Progenitor cell of endocrine pancreas (in vitro differentiated cells): ENCODE measurements at regions not wholly inside any gene's neighbourhood (a gene's known extent, or its start where the extent isn't known, plus 50 kb on each side); places are given as distances from the start of the nearest gene placed in this dataset.

ENCODE experiments used
- DNase-seq: peaks from one replicate; pipeline ENCODE4 v3.0.0; 2021; ENCODE audit warnings: low spot score; ENCODE audit not compliant: unreplicated experiment
- H3K27ac Mint-ChIP-seq: 2 replicates; pipeline ENCODE4 v1.8.0; 2021; ENCODE audit warnings: mild to moderate bottlenecking, moderate library complexity, mixed read lengths
- H3K27me3 Mint-ChIP-seq: 2 replicates; pipeline ENCODE4 v1.8.0; 2021; ENCODE audit warnings: mixed read lengths
- H3K36me3 Mint-ChIP-seq: 2 replicates; pipeline ENCODE4 v1.8.0; 2022; ENCODE audit warnings: mixed read lengths; ENCODE audit not compliant: insufficient read depth
- H3K4me1 Mint-ChIP-seq: 2 replicates; pipeline ENCODE4 v1.8.0; 2021; ENCODE audit warnings: low read depth, mixed read lengths
- H3K4me3 Mint-ChIP-seq: 2 replicates; pipeline ENCODE4 v1.8.0; 2021; ENCODE audit warnings: low read depth, mild to moderate bottlenecking, moderate library complexity, mixed read lengths
- H3K9me3 Mint-ChIP-seq: 2 replicates; pipeline ENCODE4 v1.8.0; 2021; ENCODE audit warnings: low read depth, mixed read lengths
- CTCF ChIP-seq: fragments of 200-600 bp; sonication (generic); IDR thresholded peaks from one replicate; pipeline ENCODE4 v1.5.0; 2021; ENCODE audit warnings: antibody characterized with exemption, mild to moderate bottlenecking; ENCODE audit not compliant: unreplicated experiment

GRCh38 chr2:134153294-134153880, 100.5 kb upstream of the MGAT5 start:
- Mint-ChIP-seq H3K27ac (no peak overlapping the region), H3K4me3 (no peak overlapping the region), H3K4me1 (peaks cover 4% of the 10 kb centered on the region), H3K9me3 (no peaks in the 10 kb centered on the region), H3K27me3 (no peaks in the 10 kb centered on the region), H3K36me3 (peaks cover 11% of the 10 kb centered on the region)
- TF ChIP-seq CTCF = no peak
- no peak for DNase-seq

DNA sequence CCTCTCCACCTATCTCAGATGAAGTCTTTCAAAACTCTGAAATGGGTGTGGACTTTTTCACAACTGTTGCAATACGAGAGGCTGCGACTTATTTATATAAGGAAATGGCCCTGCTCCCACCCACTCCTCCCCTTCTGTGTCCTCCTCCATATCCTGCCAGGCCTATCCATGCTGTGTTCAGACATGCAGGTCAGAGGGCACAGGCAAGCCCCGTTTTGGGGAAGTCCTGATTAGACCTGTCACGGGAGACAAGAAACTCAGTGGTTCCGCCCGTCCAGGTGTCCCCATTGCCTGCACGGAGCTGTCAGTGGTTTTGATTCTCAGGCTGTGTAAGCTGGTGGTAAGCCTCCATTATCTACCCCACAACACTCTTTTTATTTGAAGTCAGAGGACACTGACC, 99.6 kb upstream of the MGAT5 start:
- Mint-ChIP-seq H3K4me3 (no peak overlapping the region), H3K4me1 (peaks cover 6% of the 10 kb centered on the region), H3K36me3 (peaks cover 11% of the 10 kb centered on the region), H3K9me3 (no peaks in the 10 kb centered on the region), H3K27me3 (no peaks in the 10 kb centered on the region), H3K27ac (no peak overlapping the region)
- no peak for TF ChIP-seq CTCF
- no peak for DNase-seq

DNA sequence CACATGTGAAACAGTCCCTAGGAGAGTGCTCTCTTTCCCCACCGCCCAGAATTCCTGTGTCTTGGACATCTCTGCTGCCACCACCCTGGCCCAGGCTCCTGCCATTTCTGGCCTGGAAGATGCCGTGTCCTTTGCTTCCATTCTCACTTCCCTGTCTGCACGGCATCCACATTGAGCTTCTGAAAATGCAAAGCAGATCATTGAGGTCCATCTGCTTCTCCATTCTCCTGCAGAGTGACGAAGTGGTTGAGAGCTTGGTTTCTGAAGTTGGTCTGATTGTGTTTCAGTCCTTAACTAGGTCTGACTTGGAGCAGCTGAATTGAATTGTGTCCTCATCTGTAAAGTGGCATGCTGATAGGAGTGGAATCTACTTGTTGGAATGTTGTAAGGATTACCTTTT, 98.7 kb upstream of the MGAT5 start:
- Mint-ChIP-seq H3K9me3 (no peaks in the 10 kb centered on the region), H3K27me3 (no peaks in the 10 kb centered on the region), H3K27ac (no peak overlapping the region), H3K4me3 (no peak overlapping the region), H3K36me3 (peaks cover 11% of the 10 kb centered on the region), H3K4me1 (peaks cover 7% of the 10 kb centered on the region)
- no peak for TF ChIP-seq CTCF
- no peak for DNase-seq

DNA sequence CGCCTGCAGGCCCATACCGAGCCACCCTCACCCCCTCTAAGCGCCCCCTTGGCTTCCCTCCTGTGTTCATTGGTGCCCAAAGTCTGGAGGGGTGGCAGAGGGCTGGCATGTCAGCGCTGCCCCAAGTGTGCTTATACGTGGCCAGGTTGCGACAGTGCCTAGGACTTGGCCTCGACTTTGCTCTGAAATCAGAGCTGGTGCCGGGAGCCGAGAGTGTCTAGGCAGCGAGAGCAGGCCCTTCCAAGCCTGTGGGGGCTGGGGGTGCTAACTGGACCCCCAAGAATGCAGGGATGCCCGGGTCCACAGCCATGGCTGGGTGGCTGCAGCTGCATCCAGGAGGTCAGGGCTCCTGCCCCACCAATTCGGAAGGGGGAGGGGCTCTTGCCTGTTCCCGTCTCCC, 95.6 kb upstream of the MGAT5 start:
- Mint-ChIP-seq H3K36me3 (peaks cover 6% of the 10 kb centered on the region), H3K4me1 (peaks cover 18% of the 10 kb centered on the region), H3K27me3 (no peaks in the 10 kb centered on the region), H3K27ac (no peak overlapping the region), H3K4me3 (no peak overlapping the region), H3K9me3 (no peaks in the 10 kb centered on the region)
- DNase-seq = no peak
- no peak for TF ChIP-seq CTCF

- Mint-ChIP-seq H3K27ac (no peak overlapping the region), H3K4me1 (peaks cover 15% of the 10 kb centered on the region), H3K36me3 (peaks cover 3% of the 10 kb centered on the region), H3K9me3 (no peaks in the 10 kb centered on the region), H3K27me3 (no peaks in the 10 kb centered on the region), H3K4me3 (no peak overlapping the region)
- DNase-seq = no peak
- TF ChIP-seq CTCF = no peak
Observed at GRCh38 chr2:134161170-134161547, 92.7 kb upstream of the MGAT5 start.
